ENCODE measurements at regions not wholly inside any gene's neighbourhood (a gene's known extent, or its start where the extent isn't known, plus 50 kb on each side); places are given as distances from the start of the nearest gene placed in this dataset.

- Mint-ChIP-seq H3K4me1 (ENCODE audit: low read depth) (no peaks in the 10 kb centered on the region), H3K9me3 (no peaks in the 10 kb centered on the region), H3K4me3 (no peak overlapping the region), H3K27ac (no peak overlapping the region), H3K27me3 (ENCODE audit: low read depth) (no peaks in the 10 kb centered on the region), H3K36me3 (ENCODE audit: low read depth) (no peaks in the 10 kb centered on the region)
These were observed 184.2 kb upstream of the TMEM161B start for GRCh38 chr5:88452820-88453219.

GRCh38 chr5:88450239-88450638 is 181.6 kb upstream of the TMEM161B start:
- Mint-ChIP-seq H3K4me1 (ENCODE audit: low read depth) (no peaks in the 10 kb centered on the region), H3K9me3 (no peaks in the 10 kb centered on the region), H3K4me3 (no peak overlapping the region), H3K36me3 (ENCODE audit: low read depth) (no peaks in the 10 kb centered on the region), H3K27me3 (ENCODE audit: low read depth) (no peaks in the 10 kb centered on the region), H3K27ac (no peak overlapping the region)

GRCh38 chr5:88438006-88438405 is 169.4 kb upstream of the TMEM161B start:
- Mint-ChIP-seq H3K4me3 (no peak overlapping the region), H3K27ac (no peak overlapping the region), H3K36me3 (ENCODE audit: low read depth) (no peaks in the 10 kb centered on the region), H3K9me3 (no peaks in the 10 kb centered on the region), H3K4me1 (ENCODE audit: low read depth) (no peaks in the 10 kb centered on the region), H3K27me3 (ENCODE audit: low read depth) (no peaks in the 10 kb centered on the region)

GRCh38 chr5:88436290-88436689 is 167.6 kb upstream of the TMEM161B start:
- no peak overlapping the region for H3K27ac Mint-ChIP-seq
- no peaks in the 10 kb centered on the region for H3K27me3 Mint-ChIP-seq (ENCODE audit: low read depth)
- H3K9me3 Mint-ChIP-seq: no peaks in the 10 kb centered on the region
- H3K4me1 Mint-ChIP-seq (ENCODE audit: low read depth): no peaks in the 10 kb centered on the region
- no peaks in the 10 kb centered on the region for H3K36me3 Mint-ChIP-seq (ENCODE audit: low read depth)
- H3K4me3 Mint-ChIP-seq: no peak overlapping the region

GRCh38 chr5:88428633-88429032 is 160.0 kb upstream of the TMEM161B start:
- no peak overlapping the region for H3K4me3 Mint-ChIP-seq
- no peak overlapping the region for H3K27ac Mint-ChIP-seq
- H3K36me3 Mint-ChIP-seq (ENCODE audit: low read depth): no peaks in the 10 kb centered on the region
- no peaks in the 10 kb centered on the region for H3K4me1 Mint-ChIP-seq (ENCODE audit: low read depth)
- no peaks in the 10 kb centered on the region for H3K9me3 Mint-ChIP-seq
- H3K27me3 Mint-ChIP-seq (ENCODE audit: low read depth): no peaks in the 10 kb centered on the region

GRCh38 chr5:88426441-88426840 is 157.8 kb upstream of the TMEM161B start:
- H3K27ac Mint-ChIP-seq: no peak overlapping the region
- H3K36me3 Mint-ChIP-seq (ENCODE audit: low read depth): no peaks in the 10 kb centered on the region
- H3K9me3 Mint-ChIP-seq: no peaks in the 10 kb centered on the region
- no peak overlapping the region for H3K4me3 Mint-ChIP-seq
- no peaks in the 10 kb centered on the region for H3K27me3 Mint-ChIP-seq (ENCODE audit: low read depth)
- H3K4me1 Mint-ChIP-seq (ENCODE audit: low read depth): no peaks in the 10 kb centered on the region

GRCh38 chr5:88425124-88425523 is 156.5 kb upstream of the TMEM161B start:
- Mint-ChIP-seq H3K27me3 (ENCODE audit: low read depth) (no peaks in the 10 kb centered on the region), H3K4me3 (no peak overlapping the region), H3K36me3 (ENCODE audit: low read depth) (no peaks in the 10 kb centered on the region), H3K27ac (no peak overlapping the region), H3K9me3 (no peaks in the 10 kb centered on the region), H3K4me1 (ENCODE audit: low read depth) (no peaks in the 10 kb centered on the region)

- Mint-ChIP-seq H3K36me3 (ENCODE audit: low read depth) (no peaks in the 10 kb centered on the region), H3K4me1 (ENCODE audit: low read depth) (no peaks in the 10 kb centered on the region), H3K27ac (no peak overlapping the region), H3K9me3 (no peaks in the 10 kb centered on the region), H3K27me3 (ENCODE audit: low read depth) (no peaks in the 10 kb centered on the region), H3K4me3 (no peak overlapping the region)
These were observed 151.3 kb upstream of the TMEM161B start for GRCh38 chr5:88419931-88420330.

- Mint-ChIP-seq H3K9me3 (no peaks in the 10 kb centered on the region), H3K27ac (no peak overlapping the region)
These were observed 138.7 kb upstream of the TMEM161B start for GRCh38 chr5:88407341-88407740.

GRCh38 chr5:88405783-88406182 is 137.1 kb upstream of the TMEM161B start:
- no peak overlapping the region for H3K4me3 Mint-ChIP-seq
- H3K27ac Mint-ChIP-seq: no peak overlapping the region
- H3K9me3 Mint-ChIP-seq: no peaks in the 10 kb centered on the region
- no peaks in the 10 kb centered on the region for H3K4me1 Mint-ChIP-seq (ENCODE audit: low read depth)
- H3K27me3 Mint-ChIP-seq (ENCODE audit: low read depth): no peaks in the 10 kb centered on the region
- no peaks in the 10 kb centered on the region for H3K36me3 Mint-ChIP-seq (ENCODE audit: low read depth)

More at GRCh38 chr5:88407341-88407740, 138.7 kb upstream of the TMEM161B start:
- H3K4me1 Mint-ChIP-seq (ENCODE audit: low read depth): no peaks in the 10 kb centered on the region
- no peaks in the 10 kb centered on the region for H3K27me3 Mint-ChIP-seq (ENCODE audit: low read depth)
- H3K36me3 Mint-ChIP-seq (ENCODE audit: low read depth): no peaks in the 10 kb centered on the region
- H3K4me3 Mint-ChIP-seq: no peak overlapping the region

- no peak overlapping the region for H3K4me3 Mint-ChIP-seq
- H3K9me3 Mint-ChIP-seq: no peaks in the 10 kb centered on the region
- peaks cover 4% of the 10 kb centered on the region for H3K27me3 Mint-ChIP-seq (ENCODE audit: low read depth)
- no peaks in the 10 kb centered on the region for H3K36me3 Mint-ChIP-seq (ENCODE audit: low read depth)
- no peaks in the 10 kb centered on the region for H3K4me1 Mint-ChIP-seq (ENCODE audit: low read depth)
- no peak overlapping the region for H3K27ac Mint-ChIP-seq
These were observed 135.8 kb upstream of the TMEM161B start for GRCh38 chr5:88404405-88404804.

GRCh38 chr5:88401686-88402085 is 133.0 kb upstream of the TMEM161B start:
- no peak overlapping the region for H3K4me3 Mint-ChIP-seq
- no peaks in the 10 kb centered on the region for H3K36me3 Mint-ChIP-seq (ENCODE audit: low read depth)
- no peaks in the 10 kb centered on the region for H3K9me3 Mint-ChIP-seq
- no peak overlapping the region for H3K27ac Mint-ChIP-seq
- H3K27me3 Mint-ChIP-seq (ENCODE audit: low read depth): peaks cover 8% of the 10 kb centered on the region
- H3K4me1 Mint-ChIP-seq (ENCODE audit: low read depth): peaks cover 2% of the 10 kb centered on the region

GRCh38 chr5:88401228-88401627 is 132.6 kb upstream of the TMEM161B start:
- Mint-ChIP-seq H3K27ac (no peak overlapping the region), H3K9me3 (no peaks in the 10 kb centered on the region), H3K4me3 (no peak overlapping the region), H3K27me3 (ENCODE audit: low read depth) (peaks cover 9% of the 10 kb centered on the region), H3K4me1 (ENCODE audit: low read depth) (peaks cover 2% of the 10 kb centered on the region), H3K36me3 (ENCODE audit: low read depth) (no peaks in the 10 kb centered on the region)

- Mint-ChIP-seq H3K36me3 (ENCODE audit: low read depth) (no peaks in the 10 kb centered on the region), H3K4me1 (ENCODE audit: low read depth) (peaks cover 2% of the 10 kb centered on the region), H3K4me3 (no peak overlapping the region), H3K27me3 (ENCODE audit: low read depth) (peaks cover 13% of the 10 kb centered on the region), H3K9me3 (no peaks in the 10 kb centered on the region), H3K27ac (no peak overlapping the region)
These were observed 130.9 kb upstream of the TMEM161B start for GRCh38 chr5:88399561-88399960.

- H3K27ac Mint-ChIP-seq: no peak overlapping the region
- no peaks in the 10 kb centered on the region for H3K9me3 Mint-ChIP-seq
- H3K4me1 Mint-ChIP-seq (ENCODE audit: low read depth): peaks cover 2% of the 10 kb centered on the region
- H3K36me3 Mint-ChIP-seq (ENCODE audit: low read depth): no peaks in the 10 kb centered on the region
- no peak overlapping the region for H3K4me3 Mint-ChIP-seq
- H3K27me3 Mint-ChIP-seq (ENCODE audit: low read depth): peaks cover 13% of the 10 kb centered on the region
These were observed 129.7 kb upstream of the TMEM161B start for GRCh38 chr5:88398316-88398715.

GRCh38 chr5:88396751-88397281 is 128.2 kb upstream of the TMEM161B start:
- Mint-ChIP-seq H3K27me3 (ENCODE audit: low read depth) (peaks cover 13% of the 10 kb centered on the region), H3K4me1 (ENCODE audit: low read depth) (peaks cover 2% of the 10 kb centered on the region), H3K27ac (no peak overlapping the region), H3K4me3 (no peak overlapping the region), H3K36me3 (ENCODE audit: low read depth) (no peaks in the 10 kb centered on the region), H3K9me3 (no peaks in the 10 kb centered on the region)
